ENCODE measurements at regions not wholly inside any gene's neighbourhood (a gene's known extent, or its start where the extent isn't known, plus 50 kb on each side); places are given as distances from the start of the nearest gene placed in this dataset.
A peak's percentile ranks its signal among the peaks of the same experiment; 100 is the strongest.

GRCh38 chr6:8492536-8493133, 57.3 kb upstream of the SLC35B3 start:
- Histone ChIP-seq H3K4me1 (ENCODE audit: insufficient read depth, low read length) (no peaks in the 10 kb centered on the region), H3K4me2 (ENCODE audit: low read depth, low read length) (no peak overlapping the region), H3K27me3 (ENCODE audit: control insufficient read depth in 1 of 2, insufficient read depth in 2 of 2, low read length in 2 of 2) (no peaks in the 10 kb centered on the region; a peak in 1 of 5 replicates), H4K20me1 (ENCODE audit: insufficient read depth, low read length) (no peaks in the 10 kb centered on the region), H2AFZ (ENCODE audit: low read length) (no peak overlapping the region), H3K36me3 (replicated peaks in 1 of 2; ENCODE audit: control insufficient read depth in 1 of 2, insufficient read depth in 2 of 2, low read length in 2 of 2) (no peaks in the 10 kb centered on the region), H3K4me3 (replicated peaks in 1 of 3; ENCODE audit: insufficient read depth in 1 of 3, low read depth in 2 of 3, low read length in 3 of 3) (no peak overlapping the region), H3K79me2 (ENCODE audit: insufficient read depth, low read length) (no peaks in the 10 kb centered on the region), H3K27ac (ENCODE audit: extremely low read length, insufficient read depth, low read length) (no peak overlapping the region), H3K9ac (ENCODE audit: insufficient read depth, low read depth, low read length) (no peak overlapping the region), H3K9me3 (ENCODE audit: low read length) (no peaks in the 10 kb centered on the region)
- intact Hi-C loops (cut with micrococcal nuclease; ENCODE audit: unreplicated experiment): no loop called here
- CTCF ChIA-PET (ENCODE audit: low intra/inter-chr PET ratio, low total read pairs): no interaction called here
- 7% methylated on average over 2 of the region's 2 CpGs for WGBS (ENCODE audit: low lambda C conversion rate)
- no peak for FAIRE-seq
- DNase-seq (ENCODE audit: low spot score): no peak
- TF ChIP-seq REST (IDR thresholded peaks at IDR 0.05; ENCODE audit: borderline replicate concordance in 1 of 2, low read depth in 1 of 2, low read length in 2 of 2) (0 out of 4 replicates have a peak, but pooled peaks of 1 of the 2 experiments have one; percentile 36), ZEB1 (IDR thresholded peaks at IDR 0.05; ENCODE audit: insufficient replicate concordance, low read depth) (no peak)
- in situ Hi-C loops (cut with HindIII; ENCODE audit: extremely low pct_ligation_motif_present, low pct_unique_long_range_greater_than_20kb): no loop called here
- ATAC-seq: no peak
- POLR2A ChIA-PET: no interaction called here
- no TSS peak for BruUV-seq (replicated peaks)

Small RNA genes in the stretch of these regions (small RNA-seq; reads per million reads assigned to genes)
- gene RF02101 (ENCODE audit: insufficient read depth in 2 of 3, insufficient read length in 3 of 3, low read depth in 2 of 3, low replicate concordance in 1 of 3): 0 reads per million in 3 experiments
- gene RNU6ATAC21P (ENCODE audit: insufficient read depth in 2 of 3, insufficient read length in 3 of 3, low read depth in 2 of 3, low replicate concordance in 1 of 3): 0 reads per million in 3 experiments

Data from HepG2 (cell line).